Lower leg skin (tissue), 3 donors: ENCODE measurements at regions not wholly inside any gene's neighbourhood (a gene's known extent, or its start where the extent isn't known, plus 50 kb on each side); places are given as distances from the start of the nearest gene placed in this dataset.

Experiments used
- POLR2A ChIP-seq, 2 donors: fragments of 450-650 bp; IDR thresholded peaks; one replicate each; pipeline ENCODE4 v1.6.1; 2016 to 2017; ENCODE audit warnings: antibody characterized with exemption in 2 of 2, mild to moderate bottlenecking in 1 of 2, moderate library complexity in 1 of 2
- TF ChIP-seq, protein P1 (sequence below), 3 donors: fragments of 450-650 bp; IDR thresholded peaks; one replicate each; pipeline ENCODE4 v1.5.1; 2016; ENCODE audit warnings: antibody characterized with exemption in 3 of 3, mild to moderate bottlenecking in 3 of 3, moderate library complexity in 2 of 3

GRCh38 chr11:21817696-21818095, 375.2 kb upstream of the ANO5 start:
- TF ChIP-seq, protein P1, sequence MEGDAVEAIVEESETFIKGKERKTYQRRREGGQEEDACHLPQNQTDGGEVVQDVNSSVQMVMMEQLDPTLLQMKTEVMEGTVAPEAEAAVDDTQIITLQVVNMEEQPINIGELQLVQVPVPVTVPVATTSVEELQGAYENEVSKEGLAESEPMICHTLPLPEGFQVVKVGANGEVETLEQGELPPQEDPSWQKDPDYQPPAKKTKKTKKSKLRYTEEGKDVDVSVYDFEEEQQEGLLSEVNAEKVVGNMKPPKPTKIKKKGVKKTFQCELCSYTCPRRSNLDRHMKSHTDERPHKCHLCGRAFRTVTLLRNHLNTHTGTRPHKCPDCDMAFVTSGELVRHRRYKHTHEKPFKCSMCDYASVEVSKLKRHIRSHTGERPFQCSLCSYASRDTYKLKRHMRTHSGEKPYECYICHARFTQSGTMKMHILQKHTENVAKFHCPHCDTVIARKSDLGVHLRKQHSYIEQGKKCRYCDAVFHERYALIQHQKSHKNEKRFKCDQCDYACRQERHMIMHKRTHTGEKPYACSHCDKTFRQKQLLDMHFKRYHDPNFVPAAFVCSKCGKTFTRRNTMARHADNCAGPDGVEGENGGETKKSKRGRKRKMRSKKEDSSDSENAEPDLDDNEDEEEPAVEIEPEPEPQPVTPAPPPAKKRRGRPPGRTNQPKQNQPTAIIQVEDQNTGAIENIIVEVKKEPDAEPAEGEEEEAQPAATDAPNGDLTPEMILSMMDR (IDR thresholded peaks at IDR 0.05) = no peak
- TF ChIP-seq POLR2A (IDR thresholded peaks at IDR 0.05) = no peak
